ENCODE measurements at regions not wholly inside any gene's neighbourhood (a gene's known extent, or its start where the extent isn't known, plus 50 kb on each side); places are given as distances from the start of the nearest gene placed in this dataset.
A peak's percentile ranks its signal among the peaks of the same experiment; 100 is the strongest.

DNA sequence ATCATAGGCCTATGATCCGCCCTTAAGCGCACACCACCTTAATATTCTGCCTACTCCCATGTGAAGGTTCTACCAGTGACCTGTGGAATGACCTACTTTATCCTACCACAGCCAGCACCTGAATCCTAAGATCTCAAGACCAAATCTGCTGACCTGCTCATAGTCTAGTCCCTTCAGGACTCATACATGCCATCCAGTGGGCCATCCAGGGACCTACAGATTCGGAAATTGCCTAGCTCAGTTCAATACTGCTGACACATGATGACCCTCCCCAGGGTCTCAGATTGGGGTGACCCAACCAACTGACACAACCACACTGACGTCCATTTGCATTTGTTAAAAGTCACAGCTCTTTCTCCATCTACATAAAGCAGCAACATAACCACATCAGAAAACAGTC lies 443.8 kb upstream of the ST8SIA4 start:
- Histone ChIP-seq H2BK12ac (ENCODE audit: low read depth, low read length) (no peak overlapping the region), H3K4ac (replicated peaks; ENCODE audit: insufficient read length, low read depth, low read length) (no peak overlapping the region), H3K14ac (ENCODE audit: insufficient read length) (no peak overlapping the region), H4K91ac (replicated peaks; ENCODE audit: insufficient read length, low read length) (no peak overlapping the region), H3K18ac (ENCODE audit: extremely low read depth, low read length) (no peak overlapping the region), H3K9me3 (ENCODE audit: insufficient read depth in 2 of 2, low read depth in 1 of 2, low read length in 1 of 2) (no peaks in the 10 kb centered on the region), H4K5ac (ENCODE audit: insufficient read length, low read depth, low read length) (no peak overlapping the region), H3K4me3 (ENCODE audit: extremely low read depth in 1 of 4, insufficient read depth in 2 of 4, low read depth in 3 of 4, low read length in 4 of 4) (no peak overlapping the region), H4K8ac (ENCODE audit: extremely low read depth, insufficient read depth, low read length) (no peak overlapping the region), H3K23me2 (ENCODE audit: low read depth, low read length) (no peaks in the 10 kb centered on the region), H2BK120ac (replicated peaks; ENCODE audit: low read depth, low read length) (no peak overlapping the region), H4K20me1 (replicated peaks in 1 of 2; ENCODE audit: control insufficient read depth in 1 of 2, insufficient read depth in 2 of 2, low read length in 2 of 2) (no peaks in the 10 kb centered on the region), H3K36me3 (ENCODE audit: control insufficient read depth in 2 of 4, insufficient read depth in 4 of 4, low read length in 3 of 4) (no peaks in the 10 kb centered on the region), H3K79me1 (ENCODE audit: low read depth, low read length) (no peaks in the 10 kb centered on the region), H2AFZ (ENCODE audit: low read length) (peak overlapping the region; percentile 35; the same call in 1 of the 2 replicates), H3K79me2 (ENCODE audit: control insufficient read depth in 1 of 2, insufficient read depth in 2 of 2, low read length in 2 of 2) (no peaks in the 10 kb centered on the region), H2AK5ac (ENCODE audit: low read depth, low read length) (no peak overlapping the region), H2BK5ac (ENCODE audit: low read depth, low read length) (no peak overlapping the region), H3K4me2 (ENCODE audit: insufficient read depth in 1 of 2, low read depth in 2 of 2, low read length in 2 of 2) (no peak overlapping the region), H3K23ac (ENCODE audit: insufficient read length) (no peak overlapping the region), H3K9ac (replicated peaks in 1 of 4; ENCODE audit: extremely low read depth in 1 of 4, low read depth in 3 of 4, low read length in 3 of 4) (no peak overlapping the region), H2BK15ac (ENCODE audit: low read length) (no peak overlapping the region), H3K27me3 (replicated peaks in 1 of 4; ENCODE audit: control insufficient read depth in 3 of 4, extremely low read depth in 1 of 4, insufficient read depth in 3 of 4, low read length in 3 of 4) (no peaks in the 10 kb centered on the region), H2BK20ac (ENCODE audit: low read length) (no peak overlapping the region), H3K4me1 (replicated peaks in 1 of 4; ENCODE audit: control insufficient read depth in 3 of 4, insufficient read depth in 4 of 4, low read length in 3 of 4) (no peaks in the 10 kb centered on the region), H3K56ac (replicated peaks; ENCODE audit: insufficient read length, low read depth, low read length) (no peak overlapping the region), H3K27ac (ENCODE audit: low read depth, low read length) (no peak overlapping the region)
- CTCF ChIA-PET (ENCODE audit: partially characterized antibody): interaction anchor here (0.7 to 2.6 kb wide), 14 partner anchors 12 to 866 kb away, joined by 3 to 9 read pairs (median 4); no protein-coding TSS in a partner anchor
- 83% methylated on average over 4 of the region's 4 CpGs; no CpG with 5 or more reads in 1 of the 2 experiments for WGBS, 2 experiments (ENCODE audit: extremely low coverage in 1 of 2, insufficient coverage in 1 of 2, insufficient read length in 1 of 2, insufficient replicate concordance in 2 of 2, low coverage in 1 of 2, low lambda C conversion rate in 2 of 2, missing lambda C conversion rate in 1 of 2)
- TF ChIP-seq RAD21 (IDR thresholded peaks at IDR 0.05 in 1 of 2, conservative IDR thresholded peaks at IDR 0.05 in 1 of 2; ENCODE audit: low read depth in 2 of 2, low read length in 2 of 2) (peak; percentile 42 to 57), BACH1 (IDR thresholded peaks at IDR 0.05; ENCODE audit: low read length) (0 out of 2 replicates have a peak, but pooled peaks have one; percentile 41), CTCF (IDR thresholded peaks at IDR 0.05; ENCODE audit: control extremely low read depth in 1 of 3, insufficient read depth in 1 of 3, low read depth in 1 of 3, low read length in 3 of 3) (peak in 1 of 3 experiments; percentile 28; a peak in 1 of 4 replicates), FOSL1 (IDR thresholded peaks at IDR 0.05; ENCODE audit: insufficient read depth, low read depth, low read length) (no peak)
- no peak for DNase-seq (ENCODE audit: low read depth in 1 of 2, low spot score in 2 of 2)
- POLR2A ChIA-PET (ENCODE audit: partially characterized antibody): interaction anchor here (0.6 kb wide), 1 partner anchor 15 kb away, joined by 3 read pairs; no protein-coding TSS in a partner anchor
- no peak for FAIRE-seq

Measured in H1 (cell line).